HepG2 (cell line): ENCODE measurements at regions not wholly inside any gene's neighbourhood (a gene's known extent, or its start where the extent isn't known, plus 50 kb on each side); places are given as distances from the start of the nearest gene placed in this dataset.

Experiments
- ATAC-seq: fragments of 200-7000 bp; cut with Tn5 transposase; 3 replicates; pipeline ENCODE4 v1.9.1; 2020; ENCODE audit warnings: mild to moderate bottlenecking, moderate library complexity
- BruUV-seq: library from RNA; stranded (reverse); fragments of 400-500 nt; replicated peaks from 2 replicates; lab custom pipeline; 2021; lab: Mats Ljungman, UMichigan
- CTCF ChIA-PET: fragments of 300-600 bp; formaldehyde crosslinking; extraction: SDS; loops from one replicate; lab custom pipeline; 2021; ENCODE audit warnings: low total read pairs, inconsistent platforms, low intra/inter-chr PET ratio; lab: Yijun Ruan, JAX
- POLR2A ChIA-PET: fragments of 350-600 bp; sonication (Branson Sonifier 250); formaldehyde crosslinking; loops from one replicate; lab custom pipeline; 2020; ENCODE audit warnings: antibody characterized with exemption, inconsistent platforms; lab: Yijun Ruan, JAX
- DNase-seq: peaks from one replicate; pipeline ENCODE4 v3.0.0-alpha.2; 2015; ENCODE audit warnings: low spot score
- FAIRE-seq: peaks from 3 replicates; lab custom pipeline; 2011; peaks lifted over from hg19 to GRCh38; lab: Jason Lieb, UNC
- H2AFZ ChIP-seq: one replicate; pipeline ENCODE4 v1.6.1; 2011; ENCODE audit warnings: low read length, inconsistent platforms
- H3K27ac ChIP-seq: fragments of 300-600 bp; 3 replicates; pipeline ENCODE4 v1.8.0; 2011; ENCODE audit warnings: mixed run types, mild to moderate bottlenecking, mixed read lengths, low read length, inconsistent platforms; ENCODE audit not compliant: insufficient read depth; ENCODE audit errors: extremely low read length
- H3K27me3 ChIP-seq, 2 experiments: fragments of 200-600 bp in 1 of 2; 2 replicates in 1 of 2; 3 replicates in 1 of 2; pipeline versions ENCODE4 v1.6.0 to v1.8.0; 2011; ENCODE audit warnings: low read length in 2 of 2, mild to moderate bottlenecking in 2 of 2, moderate library complexity in 2 of 2, inconsistent platforms in 1 of 2; ENCODE audit not compliant: insufficient read depth in 2 of 2, control insufficient read depth in 1 of 2
- H3K36me3 ChIP-seq, 2 experiments: fragments of 200-600 bp in 1 of 2; replicated peaks in 1 of 2; 2 replicates in 1 of 2; 3 replicates in 1 of 2; pipeline versions ENCODE4 v1.5.1 to v1.8.0; 2011; ENCODE audit warnings: low read length in 2 of 2, inconsistent platforms in 1 of 2; ENCODE audit not compliant: insufficient read depth in 2 of 2, control insufficient read depth in 1 of 2
- H3K4me1 ChIP-seq: 2 replicates; pipeline ENCODE4 v1.5.1; 2012; ENCODE audit warnings: low read length, inconsistent platforms; ENCODE audit not compliant: insufficient read depth
- H3K4me2 ChIP-seq: 2 replicates; pipeline ENCODE4 v1.6.0; 2011; ENCODE audit warnings: low read depth, low read length, inconsistent platforms
- H3K4me3 ChIP-seq, 3 experiments: fragments of 200-600 bp in 1 of 3; sonication (generic), shearing (Covaris generic) in 1 of 3; replicated peaks in 1 of 3; 2 replicates each; pipeline ENCODE4 v1.5.1; 2011 to 2016; ENCODE audit warnings: low read length in 3 of 3, inconsistent platforms in 2 of 3, low read depth in 2 of 3, mild to moderate bottlenecking in 2 of 3, control low read depth in 1 of 3, mixed read lengths in 1 of 3; ENCODE audit not compliant: insufficient read depth in 1 of 3
- H3K79me2 ChIP-seq: one replicate; pipeline ENCODE4 v1.6.1; 2011; ENCODE audit warnings: low read length, inconsistent platforms; ENCODE audit not compliant: insufficient read depth
- H3K9ac ChIP-seq: 2 replicates; pipeline ENCODE4 v1.6.0; 2011; ENCODE audit warnings: mild to moderate bottlenecking, low read depth, low read length, inconsistent platforms; ENCODE audit not compliant: insufficient read depth
- H3K9me3 ChIP-seq: 2 replicates; pipeline ENCODE4 v1.5.1; 2012; ENCODE audit warnings: mild to moderate bottlenecking, low read length
- H4K20me1 ChIP-seq: 2 replicates; pipeline ENCODE4 v1.6.0; 2011; ENCODE audit warnings: inconsistent platforms, mild to moderate bottlenecking, low read length, moderate library complexity; ENCODE audit not compliant: insufficient read depth
- AHR ChIP-seq: IDR thresholded peaks from 2 replicates; pipeline ENCODE4 v1.6.1; 2018; ENCODE audit warnings: missing genetic modification reagents, missing compliant biosample characterization
- BRCA1 ChIP-seq: sonication (generic); formaldehyde crosslinking; IDR thresholded peaks from 2 replicates; pipeline ENCODE4 v1.4.0; 2020; ENCODE audit warnings: missing genetic modification reagents
- CBX2 ChIP-seq, 2 experiments: fragments of 200-600 bp in 1 of 2; sonication (generic); formaldehyde crosslinking in 1 of 2; IDR thresholded peaks; 2 replicates each; pipeline versions ENCODE4 v1.7.0 to v1.8.1; 2018 to 2022; ENCODE audit warnings: low read depth in 2 of 2, low read length in 1 of 2, mild to moderate bottlenecking in 1 of 2, missing genetic modification reagents in 1 of 2
- CCDC6 ChIP-seq: sonication (generic); formaldehyde crosslinking; IDR thresholded peaks from 2 replicates; pipeline ENCODE4 v1.8.1; 2022; ENCODE audit warnings: mild to moderate bottlenecking, missing genetic modification reagents, moderate library complexity
- DNMT1 ChIP-seq: sonication (generic); formaldehyde crosslinking; IDR thresholded peaks from 2 replicates; pipeline ENCODE4 v1.5.1; 2020; ENCODE audit warnings: mild to moderate bottlenecking, missing genetic modification reagents
- FOXA3 ChIP-seq: IDR thresholded peaks from 2 replicates; pipeline ENCODE4 v1.6.1; 2016; ENCODE audit warnings: missing genetic modification reagents, missing compliant biosample characterization
- HDAC1 ChIP-seq: sonication (generic); formaldehyde crosslinking; IDR thresholded peaks from 2 replicates; pipeline ENCODE4 v1.5.1; 2020; ENCODE audit warnings: mild to moderate bottlenecking, missing genetic modification reagents
- NFE2L1 ChIP-seq: sonication (generic); formaldehyde crosslinking; IDR thresholded peaks from 2 replicates; pipeline ENCODE4 v1.4.0; 2020; ENCODE audit warnings: missing genetic modification reagents, mild to moderate bottlenecking, borderline replicate concordance
- NONO ChIP-seq, 2 experiments: fragments of 450-650 bp in 1 of 2; sonication (generic) in 1 of 2; formaldehyde crosslinking in 1 of 2; IDR thresholded peaks in 1 of 2; conservative IDR thresholded peaks in 1 of 2; 2 replicates each; pipeline versions ENCODE4 v1.6.1 to v1.8.0; 2017 to 2022; ENCODE audit warnings: mild to moderate bottlenecking in 1 of 2, missing genetic modification reagents in 1 of 2, moderate library complexity in 1 of 2
- PLSCR1 ChIP-seq: sonication (generic); formaldehyde crosslinking; IDR thresholded peaks from 2 replicates; pipeline ENCODE4 v1.5.0; 2020; ENCODE audit warnings: missing genetic modification reagents, mild to moderate bottlenecking, borderline replicate concordance
- RBM39 ChIP-seq: fragments of 200-400 bp; formaldehyde crosslinking; IDR thresholded peaks from one replicate; pipeline ENCODE4 v1.6.1; 2018; ENCODE audit warnings: antibody characterized with exemption, mild to moderate bottlenecking, low read depth, low read length; ENCODE audit not compliant: poor library complexity, severe bottlenecking
- SOX6 ChIP-seq, 2 experiments: fragments of 450-650 bp in 1 of 2; sonication (generic) in 1 of 2; formaldehyde crosslinking in 1 of 2; IDR thresholded peaks; 2 replicates each; pipeline versions ENCODE4 v1.4.0 to v1.6.1; 2017 to 2020; ENCODE audit warnings: antibody characterized with exemption in 1 of 2, mild to moderate bottlenecking in 1 of 2, missing genetic modification reagents in 1 of 2
- ZNF317 ChIP-seq: sonication (generic); formaldehyde crosslinking; IDR thresholded peaks from 2 replicates; pipeline ENCODE4 v1.5.0; 2020; ENCODE audit warnings: mild to moderate bottlenecking, missing genetic modification reagents
- ZNF354B ChIP-seq: sonication (generic); formaldehyde crosslinking; IDR thresholded peaks from 2 replicates; pipeline ENCODE4 v1.8.0; 2022; ENCODE audit warnings: mild to moderate bottlenecking, missing genetic modification reagents
- ZNF367 ChIP-seq: sonication (generic); formaldehyde crosslinking; IDR thresholded peaks from 2 replicates; pipeline ENCODE4 v1.4.0; 2020; ENCODE audit warnings: missing genetic modification reagents, borderline replicate concordance
- ZNF543 ChIP-seq: sonication (generic); formaldehyde crosslinking; IDR thresholded peaks from 2 replicates; pipeline ENCODE4 v1.4.0; 2020; ENCODE audit warnings: mild to moderate bottlenecking, missing genetic modification reagents
- ZNF660 ChIP-seq: sonication (generic); formaldehyde crosslinking; IDR thresholded peaks from 2 replicates; pipeline ENCODE4 v1.5.1; 2020; ENCODE audit warnings: mild to moderate bottlenecking, low read depth, missing genetic modification reagents, borderline replicate concordance
- ZNF766 ChIP-seq: sonication (generic); formaldehyde crosslinking; IDR thresholded peaks from 2 replicates; pipeline ENCODE4 v1.5.0; 2020; ENCODE audit warnings: missing genetic modification reagents, borderline replicate concordance
- WGBS: methylation state at CpG from one replicate; pipeline ENCODE4 v1.1.6; 2017; ENCODE audit warnings: low lambda C conversion rate; 5-methylcytosine and 5-hydroxymethylcytosine counted together
- in situ Hi-C: cut with HindIII; loops from 2 replicates; pipeline ENCODE4 v1.10.0; 2017; ENCODE audit warnings: low pct_unique_long_range_greater_than_20kb; ENCODE audit not compliant: extremely low pct_ligation_motif_present
- intact Hi-C: fragments of 100-400 bp; cut with micrococcal nuclease; formaldehyde crosslinking; loops from one replicate; pipeline ENCODE4 v1.10.0; 2022; ENCODE audit not compliant: unreplicated experiment
- TF ChIP-seq, protein P1 (sequence below): conservative IDR thresholded peaks from 2 replicates; pipeline ENCODE4 v1.6.1; 2018; ENCODE audit warnings: missing genetic modification reagents

GRCh38 chr13:84630476-84630875 is 748.2 kb upstream of the SLITRK1 start:
- no peaks in the 10 kb centered on the region for H4K20me1 ChIP-seq
- DNase-seq (no peak), ATAC-seq (no peak), FAIRE-seq (no peak)
- no peaks in the 10 kb centered on the region for H3K4me1 ChIP-seq
- no peak overlapping the region for H3K4me2 ChIP-seq
- 35% methylated on average over 3 of the region's 3 CpGs for WGBS
- TF ChIP-seq NFE2L1 (CRISPR knock-in tag) (no peak), SOX6 (IDR thresholded peaks at IDR 0.05) (no peak), SOX6 (CRISPR knock-in tag; IDR thresholded peaks at IDR 0.05) (no peak), CCDC6 (CRISPR knock-in tag) (no peak), CBX2 (IDR thresholded peaks at IDR 0.05; ENCODE audit: low read depth, low read length) (no peak), CBX2 (CRISPR knock-in tag; IDR thresholded peaks at IDR 0.05; ENCODE audit: low read depth) (no peak), ZNF543 (no peak), NONO (IDR thresholded peaks at IDR 0.05) (no peak), NONO (CRISPR knock-in tag; conservative IDR thresholded peaks at IDR 0.05) (no peak), BRCA1 (CRISPR knock-in tag) (no peak), ZNF766 (CRISPR knock-in tag) (no peak), ZNF317 (CRISPR knock-in tag) (no peak), ZNF367 (CRISPR knock-in tag) (no peak), RBM39 (no peak), HDAC1 (CRISPR knock-in tag) (no peak), FOXA3 (CRISPR knock-in tag) (no peak), ZNF354B (CRISPR knock-in tag) (no peak), DNMT1 (CRISPR knock-in tag) (no peak), PLSCR1 (CRISPR knock-in tag) (no peak), ZNF660 (no peak), AHR (CRISPR knock-in tag) (no peak)
- TF ChIP-seq, protein P1, sequence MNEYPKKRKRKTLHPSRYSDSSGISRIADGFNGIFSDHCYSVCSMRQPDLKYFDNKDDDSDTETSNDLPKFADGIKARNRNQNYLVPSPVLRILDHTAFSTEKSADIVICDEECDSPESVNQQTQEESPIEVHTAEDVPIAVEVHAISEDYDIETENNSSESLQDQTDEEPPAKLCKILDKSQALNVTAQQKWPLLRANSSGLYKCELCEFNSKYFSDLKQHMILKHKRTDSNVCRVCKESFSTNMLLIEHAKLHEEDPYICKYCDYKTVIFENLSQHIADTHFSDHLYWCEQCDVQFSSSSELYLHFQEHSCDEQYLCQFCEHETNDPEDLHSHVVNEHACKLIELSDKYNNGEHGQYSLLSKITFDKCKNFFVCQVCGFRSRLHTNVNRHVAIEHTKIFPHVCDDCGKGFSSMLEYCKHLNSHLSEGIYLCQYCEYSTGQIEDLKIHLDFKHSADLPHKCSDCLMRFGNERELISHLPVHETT: no peak
- peaks cover 7% of the 10 kb centered on the region for H3K9me3 ChIP-seq
- H3K9ac ChIP-seq: no peak overlapping the region
- no TSS peak for BruUV-seq
- no peaks in the 10 kb centered on the region for H3K79me2 ChIP-seq
- H3K27ac ChIP-seq: no peak overlapping the region
- in situ Hi-C loops (no loop called here), intact Hi-C loops (no loop called here)
- H2AFZ ChIP-seq: no peak overlapping the region
- no peaks in the 10 kb centered on the region for H3K27me3 ChIP-seq
- H3K4me3 ChIP-seq: no peak overlapping the region
- POLR2A ChIA-PET: no interaction called here
- H3K36me3 ChIP-seq: no peaks in the 10 kb centered on the region
- CTCF ChIA-PET: no interaction called here
